Epithelial cell of proximal tubule (primary cell): ENCODE measurements at regions not wholly inside any gene's neighbourhood (a gene's known extent, or its start where the extent isn't known, plus 50 kb on each side); places are given as distances from the start of the nearest gene placed in this dataset.

ENCODE experiments used
- DNase-seq: peaks from one replicate; pipeline ENCODE4 v3.0.0-alpha.2; 2011; ENCODE audit warnings: low read depth
- H3K4me3 ChIP-seq: 2 replicates; pipeline ENCODE4 v1.5.1; 2011; ENCODE audit warnings: low read depth, mild to moderate bottlenecking, low read length
- TF ChIP-seq, protein P1 (sequence below): conservative IDR thresholded peaks from 2 replicates; pipeline ENCODE4 v1.5.1; 2012; ENCODE audit warnings: low read depth, mild to moderate bottlenecking, low read length

DNA sequence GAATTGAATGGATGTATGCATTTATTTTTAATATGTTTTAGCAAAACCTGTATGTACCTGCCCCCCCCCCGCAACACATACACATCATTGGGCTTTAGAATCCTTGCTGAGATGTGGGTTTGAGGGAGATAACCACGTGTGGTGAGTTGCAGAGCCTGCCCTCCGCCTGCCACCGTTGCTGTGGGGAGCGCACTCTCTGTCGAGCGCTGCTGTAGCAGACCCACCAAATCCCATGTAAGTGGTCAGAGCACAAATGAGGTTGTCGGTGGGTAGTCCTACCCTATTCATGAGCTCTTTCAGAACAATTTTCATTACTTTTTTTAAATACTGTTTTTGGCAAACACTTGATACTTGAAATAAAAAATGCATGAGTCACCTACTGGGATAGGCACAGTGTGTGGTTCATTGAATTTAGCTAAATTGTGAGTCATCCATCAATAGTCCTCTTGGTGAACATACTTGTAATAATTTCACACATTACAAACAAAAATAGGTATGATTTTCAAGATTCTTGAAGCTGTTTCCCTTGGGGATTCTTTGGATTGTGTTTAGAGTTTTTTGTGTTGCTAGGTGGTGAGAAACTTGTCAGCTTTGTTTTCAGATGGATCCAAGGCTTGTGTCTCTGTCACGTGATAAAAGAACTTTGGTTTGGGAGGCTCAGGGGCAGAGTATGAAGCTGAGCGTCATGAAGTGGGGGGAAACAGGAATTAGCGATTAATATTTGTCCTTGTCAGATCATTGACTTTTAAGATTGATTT, 107.6 kb downstream of the PTCSC3 start:
- peak; percentile 76 for DNase-seq
- TF ChIP-seq, protein P1, sequence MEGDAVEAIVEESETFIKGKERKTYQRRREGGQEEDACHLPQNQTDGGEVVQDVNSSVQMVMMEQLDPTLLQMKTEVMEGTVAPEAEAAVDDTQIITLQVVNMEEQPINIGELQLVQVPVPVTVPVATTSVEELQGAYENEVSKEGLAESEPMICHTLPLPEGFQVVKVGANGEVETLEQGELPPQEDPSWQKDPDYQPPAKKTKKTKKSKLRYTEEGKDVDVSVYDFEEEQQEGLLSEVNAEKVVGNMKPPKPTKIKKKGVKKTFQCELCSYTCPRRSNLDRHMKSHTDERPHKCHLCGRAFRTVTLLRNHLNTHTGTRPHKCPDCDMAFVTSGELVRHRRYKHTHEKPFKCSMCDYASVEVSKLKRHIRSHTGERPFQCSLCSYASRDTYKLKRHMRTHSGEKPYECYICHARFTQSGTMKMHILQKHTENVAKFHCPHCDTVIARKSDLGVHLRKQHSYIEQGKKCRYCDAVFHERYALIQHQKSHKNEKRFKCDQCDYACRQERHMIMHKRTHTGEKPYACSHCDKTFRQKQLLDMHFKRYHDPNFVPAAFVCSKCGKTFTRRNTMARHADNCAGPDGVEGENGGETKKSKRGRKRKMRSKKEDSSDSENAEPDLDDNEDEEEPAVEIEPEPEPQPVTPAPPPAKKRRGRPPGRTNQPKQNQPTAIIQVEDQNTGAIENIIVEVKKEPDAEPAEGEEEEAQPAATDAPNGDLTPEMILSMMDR: no peak
- H3K4me3 ChIP-seq: no peak overlapping the region

DNA sequence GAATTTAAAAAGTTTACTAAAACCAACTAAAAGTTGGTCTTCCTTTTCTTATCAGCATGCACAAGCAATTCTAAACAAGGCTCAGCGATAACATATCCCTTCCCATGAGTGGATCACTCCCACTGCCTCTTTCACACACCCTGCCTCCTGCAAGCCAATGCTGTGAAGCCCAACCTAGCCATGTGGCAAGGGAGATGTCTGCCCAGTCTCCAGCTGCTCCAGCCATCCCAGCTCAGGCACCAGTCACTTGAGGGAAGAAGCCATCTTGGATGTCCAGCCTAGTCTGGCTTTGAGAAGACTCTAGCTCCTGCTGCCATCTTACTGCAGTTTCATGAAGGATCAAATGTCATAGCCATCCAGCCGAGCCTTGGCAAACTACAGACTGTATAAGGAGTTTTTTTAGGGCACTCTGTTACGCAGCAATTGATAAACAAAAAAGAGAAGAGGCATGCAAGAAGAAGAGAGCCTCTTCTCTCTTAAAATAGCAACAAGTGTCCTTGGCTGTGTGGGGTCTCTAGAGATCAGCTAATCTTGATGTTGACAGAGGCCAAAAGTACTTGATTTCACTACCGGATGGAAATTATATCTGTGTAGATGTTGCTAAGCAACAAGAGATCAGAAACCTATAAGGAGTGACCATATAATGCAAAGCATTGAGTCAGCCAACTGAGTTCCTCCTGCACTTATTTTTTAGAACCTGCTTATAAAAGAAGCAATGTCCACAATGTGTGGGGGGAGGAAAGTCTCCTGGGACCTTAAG, 108.9 kb downstream of the PTCSC3 start:
- no peak for DNase-seq
- TF ChIP-seq, protein P1: no peak
- H3K4me3 ChIP-seq: no peak overlapping the region

DNA sequence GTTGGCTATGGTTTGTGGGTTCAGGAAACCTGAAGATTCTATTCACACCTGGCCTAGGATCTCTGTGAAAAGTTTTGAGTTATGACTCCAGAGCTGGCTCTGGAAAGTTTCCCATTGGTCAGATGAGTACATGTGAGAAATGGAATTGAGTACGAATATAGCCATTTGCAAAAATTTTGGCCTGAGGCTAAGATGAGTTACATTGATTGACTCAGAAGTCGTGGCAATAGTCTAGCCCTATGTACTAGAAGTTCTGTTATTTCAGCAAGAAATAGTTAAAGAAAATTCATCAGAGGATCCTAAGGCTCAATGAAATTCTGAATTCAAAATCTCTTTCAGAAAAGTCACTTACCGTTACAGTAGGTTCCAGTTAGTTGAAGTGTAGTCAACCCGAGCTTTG, 109.9 kb downstream of the PTCSC3 start:
- TF ChIP-seq, protein P1: no peak
- DNase-seq: no peak

DNA sequence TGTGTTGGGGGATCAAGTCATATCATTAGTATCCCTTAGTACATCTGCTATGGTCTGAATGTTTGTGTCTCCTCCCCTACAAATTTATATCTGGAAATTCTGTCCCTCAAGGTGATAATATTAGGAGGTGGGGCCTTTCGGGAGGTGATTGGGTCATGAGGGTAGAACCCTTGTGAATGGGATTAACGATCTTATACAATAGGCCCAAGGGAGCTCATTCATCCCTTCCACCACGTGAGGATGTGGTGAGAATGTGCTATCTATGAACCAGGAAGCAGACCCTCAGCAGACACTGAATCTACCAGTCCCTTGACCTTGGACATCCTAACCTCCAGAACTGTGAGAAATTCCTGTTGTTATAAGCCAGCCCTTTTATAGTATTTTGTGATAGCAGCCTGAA, 110.7 kb downstream of the PTCSC3 start:
- no peak for DNase-seq
- TF ChIP-seq, protein P1: no peak
- H3K4me3 ChIP-seq: no peak overlapping the region

More for the DNA sequence above, 109.9 kb downstream of the PTCSC3 start:
- H3K4me3 ChIP-seq: no peak overlapping the region

DNA sequence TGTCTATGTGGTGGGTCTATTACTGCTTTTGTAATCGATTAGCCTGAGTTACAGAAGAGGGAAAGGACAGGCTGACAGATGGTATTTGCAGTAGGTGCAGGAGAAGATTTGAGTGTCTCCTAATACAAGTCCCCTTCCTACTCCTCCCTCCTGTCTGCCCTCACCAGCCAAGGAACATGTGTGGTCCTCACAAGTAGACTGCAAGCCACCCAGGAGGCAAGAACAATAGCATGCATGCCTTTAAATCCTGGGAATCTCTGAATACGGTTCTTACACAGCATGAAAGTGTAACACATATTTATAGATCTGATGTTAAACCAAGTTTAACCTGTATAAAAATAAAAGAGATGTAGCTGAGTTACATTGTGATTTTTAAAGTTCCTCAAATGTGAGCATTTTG, 117.0 kb downstream of the PTCSC3 start:
- no peak overlapping the region for H3K4me3 ChIP-seq
- no peak for DNase-seq
- TF ChIP-seq, protein P1: no peak

DNA sequence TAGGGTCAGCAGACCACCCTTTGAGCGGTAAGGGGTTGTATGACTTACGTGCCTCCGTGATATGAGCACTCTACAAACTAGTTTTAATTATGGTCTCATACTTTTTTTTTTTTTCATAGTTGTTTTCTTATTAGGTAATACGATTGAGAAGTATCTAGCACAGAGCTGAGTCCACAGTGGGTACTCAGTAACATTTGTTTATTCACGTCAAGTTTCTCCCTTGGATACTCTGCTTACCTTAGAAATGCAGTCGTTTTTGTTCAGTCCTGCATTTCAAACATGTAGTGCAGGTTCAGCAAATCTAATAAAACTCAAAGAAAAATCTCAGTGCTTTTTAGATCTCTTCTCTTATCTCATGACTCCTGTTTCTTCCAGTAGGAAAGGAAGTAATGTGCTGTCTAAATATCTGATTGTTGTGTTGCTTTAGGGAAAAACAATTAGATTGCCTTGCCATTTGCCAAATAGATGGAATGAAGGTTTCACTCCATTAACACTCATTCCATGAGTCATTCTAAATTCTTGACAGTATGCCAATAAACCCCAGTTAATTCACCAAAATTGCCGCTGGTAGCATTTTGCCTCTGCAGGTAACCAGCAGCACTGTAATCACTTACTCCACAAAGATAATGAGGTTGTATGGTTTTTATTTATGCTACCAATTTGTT, 118.9 kb downstream of the PTCSC3 start:
- peak; percentile 79 for DNase-seq
- H3K4me3 ChIP-seq: no peak overlapping the region

More for the DNA sequence above, 118.9 kb downstream of the PTCSC3 start:
- TF ChIP-seq, protein P1: peak; percentile 7
